Occipital lobe (tissue), 1 donor: ENCODE measurements at regions not wholly inside any gene's neighbourhood (a gene's known extent, or its start where the extent isn't known, plus 50 kb on each side); places are given as distances from the start of the nearest gene placed in this dataset.

ENCODE experiments used
- DNase-seq: peaks from one replicate; lab custom pipeline; 2025; lab: John Stamatoyannopoulos, UW

DNA sequence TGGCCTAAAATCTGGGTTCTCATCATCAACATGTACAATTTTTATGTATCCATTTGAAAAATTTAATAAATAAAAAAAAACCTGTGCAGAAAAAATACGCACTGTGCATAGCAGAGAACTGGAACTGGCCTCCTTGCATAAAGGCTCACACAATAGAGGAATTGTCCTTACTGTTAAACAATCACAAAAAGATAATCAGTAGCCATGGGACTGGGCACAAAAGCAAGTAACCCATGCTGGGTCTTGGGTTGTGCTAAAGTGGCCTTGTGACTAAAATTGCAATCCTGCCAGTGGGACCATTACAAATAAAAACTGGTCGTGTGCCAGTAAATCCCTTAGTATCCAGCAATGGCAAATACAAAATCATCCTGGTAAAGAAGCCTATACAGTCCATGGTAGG lies 1646.6 kb downstream of the MAT2B start:
- no peak for DNase-seq

DNA sequence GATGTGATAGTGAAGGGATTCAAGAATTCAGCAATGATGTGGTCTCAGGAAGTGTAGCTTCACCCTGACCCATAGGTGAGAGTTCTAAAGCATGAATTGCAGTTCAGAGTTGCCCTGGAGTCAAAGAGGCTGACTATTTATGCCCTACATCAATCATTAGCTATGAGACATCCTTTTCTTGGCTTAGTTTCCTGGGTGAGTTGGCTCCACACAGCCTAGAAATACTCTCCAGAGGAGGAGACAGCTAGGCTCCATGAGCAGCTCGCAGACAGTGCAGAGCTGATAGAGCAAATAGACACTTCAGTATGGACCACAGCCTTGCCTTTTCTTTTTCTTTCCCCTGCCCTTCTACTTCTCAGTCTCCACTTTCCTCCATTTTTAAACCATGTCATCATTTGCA lies 1651.8 kb downstream of the MAT2B start:
- DNase-seq = no peak

DNA sequence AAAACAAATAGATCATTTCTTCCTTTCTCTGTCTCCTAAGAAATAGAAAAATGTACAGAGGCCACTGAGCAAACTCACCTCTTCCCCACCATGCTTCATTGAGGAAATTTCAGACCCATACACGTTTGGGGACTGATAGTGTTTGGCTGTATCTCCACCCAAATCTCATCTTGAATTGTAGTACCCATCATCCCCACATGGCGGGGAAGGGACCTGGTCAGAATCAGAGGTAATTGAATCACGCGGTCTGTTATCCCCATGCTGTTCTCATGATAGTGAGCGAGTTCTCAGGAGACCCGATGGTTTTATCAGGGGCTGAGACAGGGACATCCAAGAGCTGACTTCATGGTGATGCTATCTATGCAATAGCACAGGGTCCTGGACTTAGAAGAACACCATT lies 1655.8 kb downstream of the MAT2B start:
- no peak for DNase-seq

DNA sequence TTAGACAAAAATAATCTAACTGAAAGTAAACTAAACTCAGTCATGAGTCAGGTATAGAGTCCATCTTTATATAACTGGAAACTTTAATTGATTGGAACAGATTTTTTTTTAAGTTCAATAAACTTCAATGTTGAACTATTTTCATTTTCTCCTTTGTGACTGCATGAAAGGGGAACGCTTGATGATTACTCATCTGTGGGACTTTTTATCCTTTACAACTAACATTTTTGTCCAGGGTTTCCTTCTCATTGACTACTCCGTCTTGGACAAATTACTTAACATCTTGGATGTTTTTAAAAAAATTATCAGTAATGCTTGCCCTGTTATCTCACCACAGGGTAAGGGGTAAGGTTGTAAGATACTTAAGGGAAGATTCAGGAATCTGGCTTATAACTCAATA lies 1658.4 kb downstream of the MAT2B start:
- DNase-seq = no peak

DNA sequence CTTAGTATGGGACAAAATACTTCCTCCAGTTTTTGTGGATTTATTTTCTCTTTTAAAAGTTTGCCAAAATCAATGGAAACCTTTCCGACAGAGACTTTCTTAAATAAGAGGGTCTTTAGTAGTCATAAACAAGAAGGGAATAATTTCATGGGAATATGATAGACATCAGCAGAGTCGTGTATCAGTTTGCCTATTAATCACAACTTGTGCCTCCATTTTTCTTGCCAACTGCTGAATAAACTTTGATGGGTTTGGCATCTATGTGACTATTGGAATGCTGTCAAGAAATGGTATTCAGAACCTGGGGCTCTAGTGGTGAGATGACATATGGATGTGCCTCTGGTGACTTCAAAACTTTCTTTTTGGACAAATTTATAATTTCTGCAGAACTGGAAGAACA lies 1668.2 kb downstream of the MAT2B start:
- no peak for DNase-seq

DNA sequence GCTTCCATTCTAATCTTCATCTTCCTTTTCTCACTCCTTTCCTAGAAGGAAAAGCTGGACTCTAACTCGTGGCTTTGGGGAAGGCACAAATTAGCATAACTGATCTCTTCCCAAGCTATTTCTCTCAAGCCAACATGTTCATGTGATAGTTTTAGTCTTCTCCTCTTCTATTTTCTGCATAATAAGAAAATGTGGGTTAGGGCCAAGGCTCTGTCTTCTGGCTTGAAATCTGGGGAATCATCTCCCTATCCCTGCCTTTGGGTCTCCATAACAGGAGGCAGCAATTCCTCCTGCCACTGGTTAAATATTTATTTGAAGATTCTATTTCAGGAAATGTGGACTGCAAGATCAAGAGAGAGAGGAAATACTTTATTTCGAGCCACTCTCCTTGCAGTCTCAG lies 1669.6 kb downstream of the MAT2B start:
- no peak for DNase-seq

DNA sequence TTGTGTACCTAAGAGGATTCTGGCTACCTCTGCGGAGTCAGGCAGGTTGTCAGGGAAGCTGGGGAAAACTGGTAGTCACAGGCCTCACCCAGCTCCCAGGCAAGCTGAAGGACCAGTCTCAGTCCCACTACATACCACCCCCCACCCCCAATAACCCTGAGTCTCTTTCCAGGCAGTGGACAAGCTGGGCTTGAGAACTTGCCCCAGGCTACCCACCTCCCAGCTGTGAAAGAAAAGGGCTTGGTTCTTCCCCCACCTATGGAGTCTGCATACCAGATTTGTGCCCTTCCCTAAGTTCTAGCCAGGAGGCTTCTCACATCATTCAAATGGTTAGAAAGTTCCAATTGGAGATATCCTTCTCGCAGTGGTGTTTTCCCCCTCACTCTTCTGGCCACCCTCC lies 1678.8 kb downstream of the MAT2B start:
- DNase-seq = no peak

DNA sequence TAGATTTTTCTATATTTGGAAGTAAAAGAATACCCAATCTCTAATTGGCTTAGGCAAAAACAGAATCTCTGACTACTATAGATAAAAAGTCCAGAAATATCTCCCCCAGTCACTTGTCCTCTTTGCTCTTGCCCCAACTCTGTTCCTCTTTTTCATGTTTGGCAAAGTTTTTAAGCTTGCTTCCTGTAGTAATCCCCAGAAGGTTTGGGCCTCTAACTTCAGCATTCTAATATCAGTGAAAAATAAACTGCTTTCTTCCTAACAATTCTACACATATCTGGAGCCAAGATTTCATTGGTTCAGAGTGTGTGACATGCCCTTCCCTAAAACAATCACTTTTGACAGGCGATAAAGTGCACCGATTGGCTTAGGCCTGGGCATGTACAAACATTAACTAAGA lies 1680.3 kb downstream of the MAT2B start:
- no peak for DNase-seq

DNA sequence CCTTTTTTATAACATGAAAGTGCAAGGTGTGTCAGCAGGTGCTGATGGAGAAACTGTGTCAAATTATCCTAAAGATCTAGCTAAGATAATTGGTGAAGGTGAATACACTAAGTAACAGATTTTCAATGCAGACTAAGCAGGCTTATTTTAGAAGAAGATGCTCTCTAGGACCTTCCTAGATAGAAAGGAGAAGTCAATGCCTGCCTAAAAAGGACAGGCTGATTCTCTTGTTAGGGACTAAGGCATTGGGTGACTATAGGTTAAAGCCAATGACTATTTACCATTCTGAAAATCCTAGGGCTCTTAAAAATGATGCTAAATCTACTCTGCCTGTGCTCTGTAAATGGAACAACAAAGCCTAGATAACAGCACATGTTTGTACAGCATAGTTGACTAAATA lies 1682.4 kb downstream of the MAT2B start:
- no peak for DNase-seq

DNA sequence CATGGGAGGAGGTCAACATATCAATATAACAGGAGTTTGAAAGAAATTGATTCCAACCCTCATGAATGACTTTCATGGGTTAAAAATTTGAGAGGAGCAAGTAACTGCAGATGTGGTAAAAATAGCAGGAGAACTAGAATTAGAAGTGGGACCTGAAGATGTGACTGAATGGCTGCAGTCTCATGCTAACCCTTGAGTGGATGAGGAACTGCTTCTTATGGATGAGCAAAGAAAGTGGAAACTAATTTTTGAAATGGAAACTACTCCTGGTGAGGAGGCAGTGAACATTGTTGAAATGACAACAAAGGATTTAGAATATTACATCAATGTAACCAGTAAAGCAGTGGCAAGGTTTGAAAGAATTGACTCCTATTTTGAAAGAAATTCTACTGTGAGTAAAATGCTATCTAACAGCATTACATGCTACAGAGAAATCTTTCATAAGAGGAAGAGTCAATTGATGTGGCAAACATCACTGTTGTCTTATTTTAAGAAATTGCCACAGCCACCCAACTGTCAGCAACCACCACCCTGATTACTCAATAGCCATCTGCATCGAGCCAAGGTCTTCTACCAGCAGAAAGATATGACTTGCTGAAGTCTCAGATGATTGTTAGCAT lies 1683.2 kb downstream of the MAT2B start:
- no peak for DNase-seq

DNA sequence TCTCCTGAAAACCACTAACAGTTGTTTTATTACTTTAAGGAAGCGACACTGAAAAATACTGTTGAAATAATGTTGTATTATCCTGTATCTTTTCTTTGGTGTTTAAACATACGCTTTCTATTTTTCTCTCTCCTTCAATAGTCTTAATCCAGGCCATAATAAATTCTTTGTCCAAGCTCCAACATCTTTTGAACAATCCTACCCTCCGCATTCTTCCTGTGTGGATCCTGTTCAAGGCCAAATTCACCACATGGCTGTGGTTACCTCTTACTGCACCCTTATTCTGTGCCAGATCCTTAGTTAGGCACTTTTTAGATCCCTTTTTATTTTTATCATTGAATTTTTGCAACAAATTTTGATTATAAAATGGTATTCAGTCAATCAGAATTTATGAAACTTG lies 1691.5 kb downstream of the MAT2B start:
- no peak for DNase-seq

DNA sequence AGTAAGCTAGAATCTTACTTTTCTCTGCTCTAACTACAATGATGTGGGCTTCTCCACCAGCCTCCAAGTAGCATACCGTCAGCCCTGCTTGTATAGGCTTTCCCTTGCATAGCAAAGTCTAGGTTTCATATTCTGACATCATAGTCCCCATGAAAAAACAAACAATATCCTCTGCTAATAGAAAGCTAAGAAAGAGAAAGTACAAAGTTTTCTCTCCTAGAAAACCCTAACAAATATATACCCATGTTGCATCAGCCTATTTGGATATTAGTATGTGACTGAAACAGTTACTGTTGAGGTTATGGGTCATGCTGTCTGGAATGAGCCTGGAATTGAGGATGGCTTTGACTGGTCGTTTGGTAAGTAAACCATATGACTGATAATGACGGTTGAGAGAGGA lies 1696.0 kb downstream of the MAT2B start:
- DNase-seq = no peak

DNA sequence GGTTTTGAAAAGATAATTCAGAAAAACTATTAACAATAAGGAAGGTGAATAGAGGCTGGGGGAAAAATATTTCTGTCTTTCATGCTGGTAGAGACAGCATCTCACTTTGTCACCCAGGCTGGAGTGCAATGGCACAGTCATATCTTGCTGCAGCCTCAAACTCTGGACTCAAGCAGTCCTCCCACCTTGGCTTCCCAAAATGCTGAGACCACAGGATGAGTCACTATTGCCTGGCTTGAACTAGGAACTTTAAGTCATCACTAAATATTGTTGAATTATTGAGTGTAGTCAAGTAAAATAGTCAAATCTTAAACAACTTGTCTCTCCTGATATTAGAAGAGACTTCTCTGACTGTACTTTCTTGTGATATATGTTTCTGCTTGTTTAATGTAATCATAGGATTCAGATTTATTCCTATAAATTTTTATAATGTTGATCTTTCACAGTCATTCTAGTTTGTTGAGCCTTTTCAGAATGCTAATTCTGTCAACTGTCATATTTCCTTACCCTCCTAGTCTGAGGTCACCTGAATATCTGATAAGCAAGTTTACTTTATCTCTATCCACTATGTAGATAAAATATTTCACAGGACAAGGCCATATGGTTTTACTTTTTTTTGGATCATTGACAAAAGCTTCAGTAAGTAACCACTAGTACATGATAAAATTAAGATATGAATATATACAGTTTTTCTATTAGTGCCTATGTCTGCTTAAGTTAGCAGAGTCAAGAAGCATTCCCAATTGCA lies 1696.5 kb downstream of the MAT2B start:
- no peak for DNase-seq

DNA sequence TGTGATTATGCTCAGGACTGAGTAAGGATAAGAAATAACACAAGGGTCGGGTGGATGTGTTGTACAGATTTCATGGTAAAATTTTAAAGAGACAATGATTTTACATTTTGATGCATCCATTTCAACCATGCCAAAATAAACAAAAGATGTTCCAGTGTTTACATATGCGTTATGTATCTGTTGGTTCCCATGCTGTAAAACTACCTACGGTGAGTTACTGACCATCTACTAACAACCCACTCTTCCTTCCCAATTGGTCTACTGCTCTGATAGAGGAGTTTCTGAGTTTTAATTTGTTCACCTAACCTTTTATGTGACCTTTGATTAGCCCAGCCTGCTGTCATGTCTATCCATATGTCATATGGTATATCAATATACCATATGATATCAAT lies 1697.1 kb downstream of the MAT2B start:
- DNase-seq = no peak

DNA sequence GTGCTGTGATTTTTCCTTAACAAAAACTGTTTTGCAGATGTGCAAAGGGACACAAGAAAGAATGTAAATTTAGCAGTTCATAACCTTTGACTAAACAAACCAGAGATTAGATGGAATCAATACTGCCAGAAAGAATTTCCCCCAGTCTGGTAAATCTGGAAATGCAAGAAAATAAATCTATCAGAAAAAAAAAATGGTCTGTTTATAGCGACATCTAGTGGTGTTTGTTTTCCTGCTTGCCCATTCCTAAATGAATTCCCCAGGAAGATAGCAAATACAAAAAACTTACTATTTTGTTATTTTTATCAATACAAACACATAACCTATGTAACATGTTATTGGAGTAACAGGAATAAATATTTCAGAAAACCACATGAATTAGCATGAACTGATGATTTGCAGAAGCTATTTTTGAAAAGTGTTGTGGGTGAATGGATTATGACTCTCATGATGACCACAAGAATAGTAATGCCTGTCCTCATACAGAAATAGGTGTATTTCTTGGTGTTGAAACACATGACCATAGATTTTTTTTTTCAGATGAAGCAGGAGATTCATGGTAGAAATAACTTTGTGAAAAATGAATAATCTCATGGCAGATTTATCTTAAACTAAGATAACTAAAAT lies 1703.8 kb downstream of the MAT2B start:
- DNase-seq = no peak

DNA sequence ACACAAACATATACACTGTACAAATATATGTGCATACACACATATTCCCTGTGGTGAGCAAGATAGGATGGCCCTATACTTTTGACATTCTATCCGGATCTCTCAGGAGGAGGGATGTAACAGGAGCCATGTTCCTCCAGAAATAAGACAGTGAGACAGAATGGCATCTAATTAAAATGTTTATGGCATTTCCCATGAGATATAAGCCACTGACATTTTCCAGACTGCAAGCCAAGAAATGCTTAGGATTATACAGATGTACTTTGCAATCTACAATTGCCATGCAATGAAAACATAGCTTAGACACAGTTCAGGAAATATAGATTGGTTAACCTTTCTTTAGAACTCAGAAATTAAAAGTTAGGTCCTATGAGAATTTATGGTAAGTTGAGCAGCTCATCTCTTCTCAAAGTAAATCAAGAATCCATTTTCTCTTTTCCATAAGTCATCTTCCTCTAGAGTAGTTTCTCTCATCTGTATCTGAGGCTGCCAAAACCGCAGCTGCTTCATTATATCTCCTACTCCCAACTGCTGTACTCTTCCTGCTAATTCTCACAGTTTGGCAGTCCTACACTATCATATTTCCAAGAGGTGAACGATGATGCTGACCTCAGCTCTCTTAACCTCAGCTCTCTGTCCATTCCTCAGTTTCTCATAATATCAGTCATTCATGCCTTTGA lies 1719.1 kb downstream of the MAT2B start:
- DNase-seq = no peak

DNA sequence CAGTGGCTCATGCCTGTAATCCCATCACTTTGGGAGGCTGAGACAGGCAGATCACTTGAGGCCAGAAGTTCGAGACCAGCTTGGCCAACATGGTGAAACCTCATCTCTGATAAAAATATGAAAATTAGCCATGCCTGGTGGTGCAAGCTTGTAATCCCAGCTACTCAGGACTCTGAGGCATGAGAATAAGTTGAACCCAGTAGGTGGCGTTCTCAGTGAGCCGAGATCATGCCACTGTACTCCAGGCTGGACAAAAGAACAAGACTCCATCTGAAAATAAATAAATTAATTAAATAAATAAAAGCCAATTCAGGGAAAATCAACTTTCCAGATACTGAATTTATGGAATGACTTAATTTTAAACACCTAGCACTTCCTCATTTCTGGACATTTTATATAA lies 1722.1 kb downstream of the MAT2B start:
- DNase-seq = no peak

DNA sequence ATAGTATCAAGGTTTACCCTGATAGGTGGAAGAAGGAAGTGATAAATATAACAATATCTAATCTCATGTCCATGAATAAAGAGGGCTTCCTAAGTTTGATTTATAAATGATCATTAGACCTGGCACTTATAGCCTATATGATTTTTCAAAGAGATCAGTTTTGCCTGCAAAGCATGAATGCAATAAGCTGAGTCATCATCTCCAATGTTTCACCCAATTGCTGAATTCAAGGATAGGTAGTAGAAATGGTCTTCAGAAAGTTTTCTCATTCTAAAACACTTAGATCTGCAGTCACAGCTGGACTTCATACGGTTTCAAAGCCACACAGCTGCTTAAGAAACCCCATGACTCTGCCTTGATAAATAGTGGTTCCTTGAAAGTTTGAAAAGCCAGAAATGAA lies 1722.8 kb downstream of the MAT2B start:
- DNase-seq = no peak

DNA sequence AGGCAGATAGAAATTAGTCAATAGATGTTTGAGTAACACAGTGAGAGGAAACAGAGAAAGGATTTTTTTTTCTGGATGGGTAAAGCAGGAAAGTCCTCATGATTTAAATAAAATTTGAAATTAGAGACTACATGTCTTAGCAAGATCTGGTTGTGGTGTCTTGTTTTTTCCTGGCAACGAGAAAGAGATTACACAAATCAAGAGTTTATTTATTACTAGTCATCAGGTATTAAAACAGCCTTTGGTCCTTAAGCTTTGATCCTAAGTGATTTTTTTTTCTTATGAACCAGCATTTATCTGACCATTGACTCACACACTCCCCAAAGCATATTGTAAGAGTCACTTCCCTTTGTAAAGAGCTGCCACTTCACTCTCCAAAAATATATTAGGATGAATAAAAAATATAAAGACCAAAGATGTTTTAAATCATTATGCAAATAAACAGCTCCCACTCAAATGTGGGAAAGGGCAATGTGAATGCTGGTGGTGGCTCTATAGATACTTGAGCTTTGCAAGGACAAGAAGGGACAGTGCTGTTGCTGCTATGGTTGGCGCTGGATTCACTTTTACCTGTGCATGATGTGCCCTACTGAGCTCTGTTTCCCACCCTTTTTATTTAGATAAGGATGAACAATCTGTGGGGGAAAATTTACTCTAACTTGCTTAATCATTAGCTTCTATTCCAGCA lies 1726.5 kb downstream of the MAT2B start:
- DNase-seq = no peak

DNA sequence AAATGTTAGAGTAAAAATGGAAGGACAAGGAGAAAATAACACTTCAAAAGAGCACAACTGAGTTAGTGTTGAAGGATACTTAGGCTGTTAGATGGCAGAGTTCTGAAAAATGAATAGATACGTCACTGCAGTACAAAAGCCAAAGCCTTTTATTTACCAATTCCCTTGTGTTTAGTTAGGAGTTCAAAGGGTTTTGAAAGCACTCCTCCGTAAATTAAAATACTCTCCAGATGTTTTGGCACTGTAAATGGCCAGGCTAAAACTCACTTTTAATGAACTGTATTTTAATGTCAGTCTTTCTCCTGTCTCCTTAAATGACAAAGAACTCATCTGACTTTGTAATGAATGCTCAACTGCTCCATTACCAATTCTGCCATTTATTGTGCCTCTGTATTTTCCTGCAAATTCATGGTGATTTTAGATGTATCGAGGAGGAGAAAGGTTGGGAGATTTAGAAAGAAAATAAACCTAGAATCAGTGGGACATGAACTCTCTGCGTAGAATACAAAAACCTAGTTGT lies 1727.2 kb downstream of the MAT2B start:
- no peak for DNase-seq

DNA sequence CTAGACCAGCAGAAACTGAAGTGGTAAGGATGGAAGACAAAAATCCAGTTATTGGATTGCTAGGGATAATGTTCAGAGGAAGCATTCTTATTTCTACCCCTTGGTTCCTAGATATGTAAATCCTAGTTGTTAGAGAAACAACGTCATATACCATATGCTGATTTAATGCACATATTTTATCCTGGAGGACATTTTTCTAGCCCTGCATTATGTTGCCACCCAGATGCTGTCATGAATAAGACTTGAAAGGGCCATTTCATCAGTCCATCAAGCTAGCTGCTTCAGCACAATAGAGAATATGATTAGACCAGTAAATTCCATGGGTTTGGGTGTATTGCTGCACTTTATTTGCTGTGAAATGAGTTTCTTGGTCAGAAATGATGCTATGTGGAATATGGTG lies 1736.4 kb downstream of the MAT2B start:
- no peak for DNase-seq

DNA sequence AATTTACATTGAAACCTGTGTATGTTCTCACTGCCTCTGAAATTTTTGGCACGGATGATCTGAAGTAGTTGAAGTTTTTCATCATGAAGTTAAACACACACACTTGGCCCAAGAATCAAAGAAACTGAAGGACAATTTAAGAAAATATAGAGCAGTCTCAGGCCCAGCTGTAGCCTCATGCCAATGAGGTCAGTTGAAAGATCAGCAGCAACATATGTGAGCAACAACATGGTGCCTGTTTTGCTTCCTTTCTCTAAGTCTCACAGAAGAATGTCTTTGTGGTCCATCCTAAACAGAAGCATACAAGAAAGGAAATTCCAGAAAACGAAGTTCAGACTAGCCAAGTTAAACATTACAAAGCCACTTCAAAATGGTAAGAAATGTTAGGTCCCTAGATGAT lies 1737.2 kb downstream of the MAT2B start:
- DNase-seq = no peak
